ENCODE measurements at regions not wholly inside any gene's neighbourhood (a gene's known extent, or its start where the extent isn't known, plus 50 kb on each side); places are given as distances from the start of the nearest gene placed in this dataset.

DNA sequence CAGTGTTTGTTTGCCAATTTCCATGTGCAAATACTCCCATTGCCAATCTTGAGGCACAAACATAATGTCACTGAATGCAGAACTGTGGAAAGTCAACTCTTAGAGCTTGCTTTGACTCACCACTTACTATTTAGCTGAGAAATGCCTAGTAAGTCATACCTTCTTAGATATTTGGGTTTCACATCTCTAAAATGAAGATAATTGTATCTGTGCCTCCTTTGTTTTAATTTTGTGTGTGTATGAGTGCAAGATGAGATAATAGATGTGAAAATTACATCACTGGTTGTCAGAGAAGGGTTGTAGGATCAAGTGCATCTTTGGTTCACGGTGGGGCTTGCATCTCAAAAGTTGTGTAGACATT is 407.5 kb downstream of the INHBA start:
- Mint-ChIP-seq H3K4me1 (ENCODE audit: low read depth) (no peaks in the 10 kb centered on the region), H3K36me3 (ENCODE audit: insufficient read depth in 2 of 2) (no peaks in the 10 kb centered on the region), H3K4me3 (no peak overlapping the region), H3K27ac (no peak overlapping the region), H3K9me3 (peaks cover 1 to 4% of the 10 kb centered on the region in 2 donors), H3K27me3 (ENCODE audit: low read depth) (no peaks in the 10 kb centered on the region)
- no peak for DNase-seq
- no peak for ATAC-seq (replicated peaks in 1 of 2)

DNA sequence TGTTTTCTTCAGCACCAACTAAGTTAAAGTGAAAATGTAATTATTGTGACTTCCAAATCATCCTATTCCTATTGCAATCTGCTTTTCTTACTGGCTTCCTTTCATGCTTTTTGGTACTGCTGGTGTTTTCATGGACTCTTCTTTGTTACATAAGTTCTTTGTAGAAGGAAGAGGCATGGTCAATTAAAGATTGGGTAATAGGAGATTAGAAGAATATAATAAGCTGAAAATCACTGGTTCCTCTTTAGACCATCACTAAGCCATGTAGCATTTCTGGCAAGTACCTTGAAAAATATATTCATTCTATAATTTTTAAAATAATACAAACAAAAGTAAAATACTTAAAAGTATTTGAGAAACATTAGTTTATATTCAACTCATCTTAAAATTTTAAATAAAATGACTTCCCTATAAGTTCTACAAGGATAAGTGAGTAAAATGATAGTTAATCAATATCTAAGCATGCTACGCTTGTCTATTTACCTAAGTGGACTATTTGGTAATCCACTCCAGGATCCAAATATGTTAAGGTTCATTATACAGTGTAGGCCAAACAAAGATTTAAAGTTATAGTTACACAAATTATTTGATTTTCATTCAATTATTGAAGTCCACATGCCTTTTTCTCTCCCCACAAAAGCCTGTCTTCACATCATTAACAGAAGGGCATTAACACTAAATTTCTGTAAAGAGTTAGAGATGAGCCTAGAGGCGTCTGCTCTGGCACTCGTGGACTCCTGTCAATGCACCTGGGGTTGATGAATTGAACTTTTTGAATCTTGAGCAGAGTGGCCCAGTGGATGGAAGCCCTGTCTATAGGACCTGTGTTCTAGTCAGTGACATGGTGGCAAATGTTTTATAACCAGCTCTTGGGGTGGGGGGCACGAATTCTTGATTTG is 408.1 kb downstream of the INHBA start:
- H3K4me1 Mint-ChIP-seq (ENCODE audit: low read depth), result no peaks in the 10 kb centered on the region
- H3K4me3 Mint-ChIP-seq, result no peak overlapping the region
- DNase-seq (no peak), ATAC-seq (replicated peaks in 1 of 2) (no peak)
- peaks cover 1 to 4% of the 10 kb centered on the region in 2 donors for H3K9me3 Mint-ChIP-seq
- H3K36me3 Mint-ChIP-seq (ENCODE audit: insufficient read depth in 2 of 2), result no peaks in the 10 kb centered on the region
- no peaks in the 10 kb centered on the region for H3K27me3 Mint-ChIP-seq (ENCODE audit: low read depth)
- no peak overlapping the region for H3K27ac Mint-ChIP-seq

DNA sequence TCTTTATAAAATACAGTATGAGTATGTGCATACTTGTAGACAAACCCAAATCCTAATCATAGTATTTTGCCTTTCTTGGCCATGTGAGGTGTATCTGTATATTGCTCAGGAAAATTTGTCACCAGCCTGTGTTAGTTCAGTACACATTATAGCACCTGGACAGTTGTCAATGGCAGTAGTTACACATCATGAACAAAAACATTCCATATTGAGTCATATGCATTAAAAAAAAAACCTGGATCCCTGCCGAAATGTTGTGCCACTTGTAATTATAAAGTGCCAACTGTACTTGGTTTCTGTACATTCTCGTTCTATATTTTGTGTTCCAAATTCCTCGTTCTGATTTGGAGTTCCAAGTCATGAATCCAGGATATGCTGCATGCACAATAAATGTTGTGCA is 410.4 kb downstream of the INHBA start:
- H3K27me3 Mint-ChIP-seq (ENCODE audit: low read depth), result no peaks in the 10 kb centered on the region
- H3K4me3 Mint-ChIP-seq, result no peak overlapping the region
- peaks cover 1 to 2% of the 10 kb centered on the region in 2 donors for H3K9me3 Mint-ChIP-seq
- DNase-seq (no peak), ATAC-seq (replicated peaks in 1 of 2) (no peak)
- H3K36me3 Mint-ChIP-seq (ENCODE audit: insufficient read depth in 2 of 2), result no peaks in the 10 kb centered on the region
- no peaks in the 10 kb centered on the region for H3K4me1 Mint-ChIP-seq (ENCODE audit: low read depth)
- H3K27ac Mint-ChIP-seq, result no peak overlapping the region

DNA sequence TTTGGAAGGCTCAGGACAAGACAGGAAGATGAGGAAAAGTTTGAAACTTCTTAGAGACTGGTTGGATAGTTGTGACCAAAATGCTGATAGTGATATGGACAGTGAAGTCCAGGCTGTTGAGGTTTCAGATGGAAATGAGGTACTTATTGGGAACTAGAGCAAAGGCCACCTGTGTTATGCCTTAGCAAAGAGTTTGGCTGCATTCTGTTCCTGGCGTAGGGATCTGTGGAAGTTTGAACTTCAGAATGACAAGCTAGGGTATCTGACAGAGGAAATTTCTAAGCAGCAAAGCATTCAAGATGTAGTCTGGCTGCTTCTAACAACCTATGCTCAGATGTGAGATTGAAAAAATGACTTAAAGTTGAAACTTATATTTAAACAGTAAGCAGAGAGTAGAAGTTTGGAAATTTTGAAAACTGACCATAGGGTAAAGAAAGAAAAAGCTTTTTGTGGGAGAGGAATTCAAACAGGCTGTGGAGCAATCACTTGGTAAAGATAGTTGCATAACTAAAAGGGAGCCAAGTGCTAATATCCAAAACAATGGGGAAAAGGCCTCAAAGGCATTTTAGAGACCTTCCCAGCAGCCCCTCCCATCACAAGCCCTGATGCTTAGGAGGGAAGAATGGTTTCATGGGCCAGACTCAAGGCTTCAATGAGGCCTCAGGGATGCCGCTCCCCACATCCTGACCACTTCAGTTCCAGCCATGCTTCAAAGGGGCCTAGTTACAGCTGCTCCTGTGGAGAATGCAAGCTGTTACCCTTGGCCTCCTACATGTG is 415.1 kb downstream of the INHBA start:
- H3K27ac Mint-ChIP-seq, result no peak overlapping the region
- H3K4me1 Mint-ChIP-seq (ENCODE audit: low read depth), result no peaks in the 10 kb centered on the region
- no peak for DNase-seq
- H3K36me3 Mint-ChIP-seq (ENCODE audit: insufficient read depth in 2 of 2), result no peaks in the 10 kb centered on the region
- no peak for ATAC-seq (replicated peaks in 1 of 2)
- no peak overlapping the region for H3K4me3 Mint-ChIP-seq
- H3K9me3 Mint-ChIP-seq, result peaks cover 0 to under 1% of the 10 kb centered on the region in 2 donors
- no peaks in the 10 kb centered on the region for H3K27me3 Mint-ChIP-seq (ENCODE audit: low read depth)

DNA sequence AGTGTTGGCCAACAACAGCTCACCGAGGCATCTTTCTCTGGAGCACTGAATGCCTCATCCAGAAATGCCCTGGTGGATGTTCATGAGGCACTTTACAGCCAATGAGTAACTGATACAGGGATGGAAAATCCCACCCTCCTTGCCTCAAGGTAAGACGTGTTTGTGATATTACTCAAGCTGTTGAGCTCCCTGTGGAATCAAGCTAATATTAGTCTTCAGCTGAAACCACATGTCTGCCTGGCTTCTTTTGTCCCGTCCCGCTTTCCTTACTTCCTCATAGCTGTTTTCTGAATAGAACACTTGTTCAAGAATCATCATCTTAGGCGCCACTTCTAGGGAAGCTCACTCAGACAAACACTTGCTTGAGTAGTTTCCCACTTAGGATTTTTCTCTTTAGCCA is 422.4 kb downstream of the INHBA start:
- DNase-seq, result no peak
- H3K4me3 Mint-ChIP-seq, result no peak overlapping the region
- no peak for ATAC-seq (replicated peaks in 1 of 2)
- H3K27me3 Mint-ChIP-seq (ENCODE audit: low read depth), result no peaks in the 10 kb centered on the region
- H3K36me3 Mint-ChIP-seq (ENCODE audit: insufficient read depth in 2 of 2), result no peaks in the 10 kb centered on the region
- no peaks in the 10 kb centered on the region for H3K4me1 Mint-ChIP-seq (ENCODE audit: low read depth)
- H3K9me3 Mint-ChIP-seq, result peaks cover 9 to 10% of the 10 kb centered on the region in 2 donors
- H3K27ac Mint-ChIP-seq, result no peak overlapping the region

DNA sequence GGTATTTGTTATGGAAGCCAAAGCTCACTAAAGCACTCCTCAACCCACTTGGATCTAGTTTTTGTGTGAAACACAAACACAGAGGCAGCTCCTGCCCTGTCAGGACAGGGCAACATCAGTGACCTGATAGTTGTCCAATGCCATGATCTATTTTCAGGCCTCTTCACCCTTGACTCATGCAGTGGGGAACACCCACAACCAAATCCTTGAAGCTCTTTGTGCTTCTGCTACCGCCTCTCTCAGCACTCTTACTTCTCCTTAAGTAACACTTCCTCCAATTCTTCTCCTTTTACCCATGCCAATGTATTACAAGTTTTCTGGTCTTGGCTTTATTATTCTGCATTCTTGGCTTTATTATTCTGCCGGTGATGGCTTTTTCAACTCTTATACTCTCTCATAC is 425.3 kb downstream of the INHBA start:
- ATAC-seq (replicated peaks in 1 of 2) (no peak), DNase-seq (no peak)
- H3K27ac Mint-ChIP-seq, result no peak overlapping the region
- peaks cover 11 to 12% of the 10 kb centered on the region in 2 donors for H3K9me3 Mint-ChIP-seq
- no peak overlapping the region for H3K4me3 Mint-ChIP-seq
- no peaks in the 10 kb centered on the region for H3K36me3 Mint-ChIP-seq (ENCODE audit: insufficient read depth in 2 of 2)
- H3K27me3 Mint-ChIP-seq (ENCODE audit: low read depth), result no peaks in the 10 kb centered on the region
- H3K4me1 Mint-ChIP-seq (ENCODE audit: low read depth), result no peaks in the 10 kb centered on the region

DNA sequence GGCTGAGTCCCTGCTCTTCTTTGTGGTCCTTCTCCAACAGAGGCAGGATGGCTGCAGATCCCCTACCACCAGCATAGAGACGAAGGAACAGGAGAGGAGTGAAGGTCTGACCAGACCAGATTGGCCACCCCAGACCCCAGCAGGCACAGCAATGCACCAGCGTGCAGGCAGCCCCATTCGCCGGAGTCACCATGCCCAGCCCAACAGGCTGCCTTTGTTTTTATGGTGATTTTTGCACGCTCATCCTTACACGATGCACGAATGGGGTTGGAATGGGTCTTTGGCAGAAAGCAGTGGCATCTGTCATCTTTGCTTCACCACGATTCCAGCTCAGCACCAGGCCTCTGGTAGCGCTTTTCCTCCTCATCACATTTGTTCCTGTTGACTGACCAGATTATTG is 427.6 kb downstream of the INHBA start:
- peaks cover 12% of the 10 kb centered on the region in 2 donors for H3K9me3 Mint-ChIP-seq
- ATAC-seq (replicated peaks in 1 of 2) (no peak), DNase-seq (no peak)
- no peak overlapping the region for H3K4me3 Mint-ChIP-seq
- H3K4me1 Mint-ChIP-seq (ENCODE audit: low read depth), result no peaks in the 10 kb centered on the region
- H3K27ac Mint-ChIP-seq, result no peak overlapping the region
- H3K36me3 Mint-ChIP-seq (ENCODE audit: insufficient read depth in 2 of 2), result no peaks in the 10 kb centered on the region
- H3K27me3 Mint-ChIP-seq (ENCODE audit: low read depth), result no peaks in the 10 kb centered on the region

DNA sequence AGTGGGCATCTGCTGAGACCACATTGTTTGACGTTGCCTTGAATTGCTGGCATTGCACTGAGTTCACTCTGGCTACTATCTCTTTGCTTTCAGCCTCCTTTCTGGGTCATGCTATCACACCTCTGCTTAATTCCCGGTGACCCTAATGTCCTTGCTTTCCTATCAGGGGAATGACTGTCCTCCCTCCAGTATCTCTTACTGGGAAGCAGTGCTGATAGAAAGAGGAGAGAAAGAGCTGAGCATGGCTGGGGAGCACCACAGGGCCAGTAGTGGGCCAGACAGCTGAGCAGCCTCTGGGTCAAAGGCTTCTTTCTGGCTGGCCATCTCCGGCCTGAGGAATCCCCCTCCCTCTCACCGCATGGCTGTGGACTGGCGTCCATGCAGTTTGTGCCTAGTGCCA is 428.7 kb downstream of the INHBA start:
- no peaks in the 10 kb centered on the region for H3K4me1 Mint-ChIP-seq (ENCODE audit: low read depth)
- no peak overlapping the region for H3K4me3 Mint-ChIP-seq
- DNase-seq (no peak), ATAC-seq (replicated peaks in 1 of 2) (no peak)
- H3K9me3 Mint-ChIP-seq, result peaks cover 12% of the 10 kb centered on the region in 2 donors
- H3K36me3 Mint-ChIP-seq (ENCODE audit: insufficient read depth in 2 of 2), result no peaks in the 10 kb centered on the region
- no peak overlapping the region for H3K27ac Mint-ChIP-seq
- no peaks in the 10 kb centered on the region for H3K27me3 Mint-ChIP-seq (ENCODE audit: low read depth)

DNA sequence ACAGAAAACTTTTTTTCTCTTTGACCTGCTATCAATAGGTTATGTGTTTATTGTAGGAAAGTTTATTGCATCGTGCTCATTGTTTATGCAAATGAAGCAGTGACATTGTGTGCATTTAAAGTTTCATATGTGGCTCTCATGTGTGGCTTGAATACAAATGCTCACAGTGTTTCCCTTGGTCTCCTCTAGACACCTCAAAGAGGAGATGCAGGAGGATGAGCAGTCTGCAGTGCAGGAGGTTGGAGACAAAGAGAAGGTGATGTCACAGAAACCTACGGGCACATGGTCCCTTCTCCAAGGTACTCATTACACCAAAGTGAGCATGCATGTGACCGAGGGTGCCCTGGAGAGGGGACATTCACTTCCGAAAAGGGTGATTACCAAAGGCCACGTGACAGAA is 430.2 kb downstream of the INHBA start:
- no peak overlapping the region for H3K4me3 Mint-ChIP-seq
- ATAC-seq (replicated peaks in 1 of 2) (no peak), DNase-seq (no peak)

DNA sequence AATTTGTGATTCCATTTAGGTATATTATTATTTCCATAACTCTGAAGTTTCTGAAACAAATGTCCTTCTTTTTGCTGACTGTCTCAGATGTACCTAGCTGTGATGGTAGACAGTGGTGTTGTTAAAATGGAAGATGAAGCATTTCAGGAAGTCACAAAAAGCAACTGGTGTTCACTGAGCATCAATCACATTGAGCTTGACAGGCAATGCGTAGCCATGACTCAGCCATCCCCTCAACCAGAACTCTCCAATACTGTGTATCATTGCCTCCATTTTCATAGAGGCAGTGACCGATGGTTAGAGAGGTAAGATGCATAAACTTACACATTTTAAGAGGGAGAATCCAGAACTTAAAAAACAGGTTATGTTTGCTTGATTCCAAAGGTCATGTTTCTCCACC is 434.0 kb downstream of the INHBA start:
- Mint-ChIP-seq H3K4me1 (ENCODE audit: low read depth) (no peaks in the 10 kb centered on the region), H3K9me3 (peaks cover 6 to 7% of the 10 kb centered on the region in 2 donors), H3K36me3 (ENCODE audit: insufficient read depth in 2 of 2) (no peaks in the 10 kb centered on the region), H3K4me3 (no peak overlapping the region), H3K27ac (no peak overlapping the region), H3K27me3 (ENCODE audit: low read depth) (no peaks in the 10 kb centered on the region)
- no peak for ATAC-seq (replicated peaks in 1 of 2)
- DNase-seq, result no peak

More for the DNA sequence above, 430.2 kb downstream of the INHBA start:
- no peaks in the 10 kb centered on the region for H3K36me3 Mint-ChIP-seq (ENCODE audit: insufficient read depth in 2 of 2)
- H3K27me3 Mint-ChIP-seq (ENCODE audit: low read depth), result no peaks in the 10 kb centered on the region
- H3K9me3 Mint-ChIP-seq, result peaks cover 7 to 12% of the 10 kb centered on the region in 2 donors
- H3K27ac Mint-ChIP-seq, result no peak overlapping the region
- no peaks in the 10 kb centered on the region for H3K4me1 Mint-ChIP-seq (ENCODE audit: low read depth)

DNA sequence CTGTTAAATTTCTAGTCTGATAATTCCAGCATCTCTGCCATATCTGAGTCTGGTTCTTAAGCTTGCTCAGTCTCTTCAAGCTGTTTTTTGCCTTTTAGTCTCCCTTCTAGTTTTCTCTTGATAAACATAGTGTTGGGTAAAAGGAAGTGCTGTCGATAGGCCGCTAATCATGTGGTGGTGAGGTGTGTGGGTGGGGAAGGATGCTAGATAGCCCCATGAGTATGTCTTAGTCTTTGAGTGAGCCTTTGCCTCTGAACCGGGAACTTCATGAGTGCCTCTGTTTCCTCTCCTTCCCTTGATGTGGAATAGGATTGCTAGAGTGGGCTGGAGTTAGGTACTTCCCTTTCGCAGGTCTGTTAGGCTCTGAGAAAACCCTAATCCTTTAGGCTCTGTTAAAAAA is 441.8 kb downstream of the INHBA start:
- ATAC-seq (replicated peaks in 1 of 2), result no peak
- H3K36me3 Mint-ChIP-seq (ENCODE audit: insufficient read depth in 2 of 2), result no peaks in the 10 kb centered on the region

DNA sequence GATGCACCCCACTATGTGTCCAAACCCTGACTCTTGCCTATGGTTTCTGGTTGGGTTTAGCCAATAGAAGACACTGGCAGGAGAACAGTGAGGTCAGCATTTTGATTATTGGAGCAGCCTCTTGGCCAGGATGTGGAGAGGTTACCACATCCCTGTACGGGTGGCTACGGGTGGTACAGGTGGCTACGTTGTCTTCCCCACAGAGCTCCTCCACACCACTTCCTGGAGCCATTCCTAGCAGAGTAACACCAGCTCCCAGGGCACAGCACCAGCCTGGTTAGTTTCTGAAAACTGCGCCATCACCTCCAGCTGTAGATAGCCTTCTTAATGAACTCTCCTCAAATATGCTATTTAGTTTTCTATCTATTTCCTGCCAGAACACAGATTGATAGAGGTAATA is 445.2 kb downstream of the INHBA start:
- Mint-ChIP-seq H3K27ac (no peak overlapping the region), H3K4me3 (no peak overlapping the region), H3K36me3 (ENCODE audit: insufficient read depth in 2 of 2) (no peaks in the 10 kb centered on the region), H3K4me1 (ENCODE audit: low read depth) (no peaks in the 10 kb centered on the region), H3K9me3 (peaks cover 2 to 7% of the 10 kb centered on the region in 2 donors), H3K27me3 (ENCODE audit: low read depth) (no peaks in the 10 kb centered on the region)
- ATAC-seq (replicated peaks in 1 of 2), result no peak
- DNase-seq, result no peak

More for the DNA sequence above, 441.8 kb downstream of the INHBA start:
- Mint-ChIP-seq H3K9me3 (peaks cover 0 to 8% of the 10 kb centered on the region in 2 donors), H3K27me3 (ENCODE audit: low read depth) (no peaks in the 10 kb centered on the region), H3K4me1 (ENCODE audit: low read depth) (no peaks in the 10 kb centered on the region), H3K27ac (no peak overlapping the region), H3K4me3 (no peak overlapping the region)
- no peak for DNase-seq

DNA sequence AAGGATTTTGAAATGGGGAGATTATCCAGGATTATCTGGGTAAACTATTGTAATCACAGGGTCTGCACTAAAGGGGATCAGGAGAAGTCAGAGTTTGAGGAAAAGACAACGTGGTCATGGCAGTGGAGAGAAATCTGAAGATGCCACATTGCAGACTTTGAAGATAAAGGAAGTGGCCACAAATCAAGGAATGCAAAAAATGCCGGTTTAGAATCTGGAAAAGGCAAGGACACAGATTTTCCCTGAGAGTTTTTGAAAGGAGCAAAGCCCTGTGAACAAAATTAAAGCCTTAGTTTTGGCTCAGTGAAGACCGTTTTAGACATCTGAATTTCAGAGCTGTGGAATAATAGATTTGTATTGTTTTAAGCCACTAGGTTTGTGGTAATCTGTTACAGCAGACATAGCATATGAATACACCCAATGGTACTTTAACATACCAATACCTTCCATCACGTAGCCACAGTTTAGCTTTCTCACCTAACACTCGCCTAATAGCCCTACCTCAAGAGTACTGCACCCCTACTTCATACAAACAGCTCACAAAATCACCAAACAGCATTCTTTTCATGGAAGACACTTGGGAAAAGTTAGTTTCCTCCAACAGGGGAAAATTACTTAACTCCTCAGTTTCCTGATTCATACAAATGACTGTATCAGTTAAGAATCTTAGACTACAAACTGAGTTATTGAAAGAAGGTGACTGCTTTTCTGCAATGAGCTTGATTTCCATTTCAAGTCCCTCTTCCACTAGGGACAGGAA is 446.5 kb downstream of the INHBA start:
- peaks cover 4 to 7% of the 10 kb centered on the region in 2 donors for H3K9me3 Mint-ChIP-seq
- no peaks in the 10 kb centered on the region for H3K4me1 Mint-ChIP-seq (ENCODE audit: low read depth)
- ATAC-seq (replicated peaks in 1 of 2), result no peak
- H3K27ac Mint-ChIP-seq, result no peak overlapping the region
- H3K4me3 Mint-ChIP-seq, result no peak overlapping the region
- DNase-seq, result no peak
- H3K36me3 Mint-ChIP-seq (ENCODE audit: insufficient read depth in 2 of 2), result no peaks in the 10 kb centered on the region
- no peaks in the 10 kb centered on the region for H3K27me3 Mint-ChIP-seq (ENCODE audit: low read depth)

Measured in activated T-cell treated with anti-CD3 and anti-CD28 coated beads, Interleukin-2, amount 50 U/mL, for 72 hours (primary cell).